BJ (cell line): ENCODE measurements at regions not wholly inside any gene's neighbourhood (a gene's known extent, or its start where the extent isn't known, plus 50 kb on each side); places are given as distances from the start of the nearest gene placed in this dataset.

Experiments
- CTCF ChIA-PET: fragments of 350-600 bp; formaldehyde crosslinking; extraction: SDS; loops from one replicate; lab custom pipeline; 2021; ENCODE audit warnings: antibody characterized with exemption, inconsistent platforms; lab: Yijun Ruan, JAX
- POLR2A ChIA-PET: fragments of 300-600 bp; sonication (Branson Sonifier 250); formaldehyde crosslinking; extraction: SDS; loops from one replicate; lab custom pipeline; 2021; ENCODE audit warnings: antibody characterized with exemption; lab: Charles Lee
- DNase-seq: peaks from one replicate; pipeline ENCODE4 v3.0.0-alpha.2; 2011; ENCODE audit warnings: low read depth
- H3K27me3 ChIP-seq: 2 replicates; pipeline ENCODE4 v1.6.0; 2011; ENCODE audit warnings: low read length; ENCODE audit not compliant: control insufficient read depth, insufficient read depth
- H3K36me3 ChIP-seq: 2 replicates; pipeline ENCODE4 v1.5.1; 2011; ENCODE audit warnings: low read length; ENCODE audit not compliant: control insufficient read depth, insufficient read depth
- H3K4me3 ChIP-seq: 2 replicates; pipeline ENCODE4 v1.5.1; 2011; ENCODE audit warnings: low read depth, mild to moderate bottlenecking, control low read depth, low read length
- CTCF ChIP-seq: IDR thresholded peaks from 2 replicates; pipeline ENCODE4 v1.5.1; 2011; ENCODE audit warnings: low read depth, mild to moderate bottlenecking, control low read depth, inconsistent platforms, low read length, moderate library complexity; ENCODE audit not compliant: insufficient read depth

- DNase-seq: peak; percentile 4
Observed at GRCh38 chr12:102757154-102757881, 159.7 kb downstream of the PAH start.

GRCh38 chr12:102756530-102756929 is 160.5 kb downstream of the PAH start:
- Histone ChIP-seq H3K4me3 (no peak overlapping the region), H3K27me3 (no peaks in the 10 kb centered on the region), H3K36me3 (no peaks in the 10 kb centered on the region)
- CTCF ChIA-PET: no interaction called here
- TF ChIP-seq CTCF: no peak
- no peak for DNase-seq
- POLR2A ChIA-PET: no interaction called here

More at GRCh38 chr12:102757154-102757881, 159.7 kb downstream of the PAH start:
- Histone ChIP-seq H3K36me3 (no peaks in the 10 kb centered on the region), H3K27me3 (no peaks in the 10 kb centered on the region), H3K4me3 (no peak overlapping the region)
- CTCF ChIA-PET: interaction anchor here (0.9 to 1.5 kb wide), 3 partner anchors 11 to 12 kb away, joined by 3 to 4 read pairs (median 3); no protein-coding TSS in a partner anchor
- POLR2A ChIA-PET: no interaction called here
- no peak for TF ChIP-seq CTCF

GRCh38 chr12:102755266-102755665 is 161.8 kb downstream of the PAH start:
- Histone ChIP-seq H3K36me3 (no peaks in the 10 kb centered on the region), H3K27me3 (no peaks in the 10 kb centered on the region), H3K4me3 (no peak overlapping the region)
- no peak for DNase-seq
- ChIA-PET CTCF (interaction anchor here (1.8 kb wide), 1 partner anchor 14 kb away, joined by 6 read pairs; no protein-coding TSS in a partner anchor), POLR2A (no interaction called here)
- TF ChIP-seq CTCF: no peak

GRCh38 chr12:102753802-102754201 is 163.2 kb downstream of the PAH start:
- ChIA-PET POLR2A (no interaction called here), CTCF (no interaction called here)
- DNase-seq: no peak
- Histone ChIP-seq H3K4me3 (no peak overlapping the region), H3K36me3 (no peaks in the 10 kb centered on the region), H3K27me3 (no peaks in the 10 kb centered on the region)
- no peak for TF ChIP-seq CTCF

- H3K36me3 ChIP-seq: no peaks in the 10 kb centered on the region
- ChIA-PET POLR2A (no interaction called here), CTCF (interaction anchor here (0.7 to 1.8 kb wide), 2 partner anchors 8 to 673 kb away, joined by 3 to 11 read pairs; no protein-coding TSS in a partner anchor)
- no peak for TF ChIP-seq CTCF
- DNase-seq: no peak
- no peak overlapping the region for H3K4me3 ChIP-seq
- H3K27me3 ChIP-seq: no peaks in the 10 kb centered on the region
Observed at GRCh38 chr12:102748704-102749103, 168.3 kb downstream of the PAH start.
